ENCODE measurements at regions not wholly inside any gene's neighbourhood (a gene's known extent, or its start where the extent isn't known, plus 50 kb on each side); places are given as distances from the start of the nearest gene placed in this dataset.

DNA sequence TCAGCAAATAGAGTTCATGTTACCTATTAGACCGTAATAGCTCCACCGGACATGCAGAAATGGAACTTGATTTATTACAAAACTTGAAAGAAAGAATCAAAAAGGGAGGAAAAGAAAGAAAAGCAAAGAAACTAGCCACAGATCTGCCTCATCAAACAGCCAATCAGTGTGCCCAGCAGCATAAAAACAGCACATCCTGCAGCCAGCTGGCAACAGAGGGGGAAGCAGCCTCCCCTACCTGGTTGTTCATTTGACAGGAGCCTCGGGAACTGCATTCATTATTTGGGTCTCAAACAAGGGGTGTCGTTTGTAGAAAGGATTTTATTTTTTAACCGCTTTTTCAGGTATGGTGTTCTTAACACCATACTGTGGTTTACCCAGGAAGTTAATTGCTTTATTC is 181.5 kb upstream of the TOPAZ1 start:
- DNase-seq: no peak

DNA sequence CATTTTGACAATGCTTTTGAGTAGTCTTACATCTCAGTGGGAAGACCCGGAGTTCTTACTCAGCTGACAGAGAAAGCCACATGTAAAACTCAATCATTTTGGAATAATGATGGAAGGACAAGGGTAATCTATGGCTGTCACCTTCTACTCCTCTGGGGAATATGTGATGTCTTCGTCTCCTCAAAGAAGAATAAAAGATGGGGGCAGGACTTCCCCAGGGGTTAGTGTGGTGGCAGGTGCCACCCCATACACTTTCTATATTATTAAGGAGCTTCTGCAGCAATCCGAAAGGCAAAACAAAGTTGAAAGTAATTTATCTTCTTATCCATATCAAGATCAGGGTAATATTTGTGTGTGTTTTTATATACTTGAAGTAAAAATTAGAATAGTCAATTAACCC is 180.4 kb upstream of the TOPAZ1 start:
- DNase-seq: no peak

- no peak for DNase-seq
Observed at GRCh38 chr3:44061961-44062360, 179.7 kb upstream of the TOPAZ1 start.

GRCh38 chr3:44065311-44066094 is 176.2 kb upstream of the TOPAZ1 start:
- no peak for DNase-seq

- no peak for DNase-seq
Observed at GRCh38 chr3:44066806-44067205, 174.9 kb upstream of the TOPAZ1 start.

DNA sequence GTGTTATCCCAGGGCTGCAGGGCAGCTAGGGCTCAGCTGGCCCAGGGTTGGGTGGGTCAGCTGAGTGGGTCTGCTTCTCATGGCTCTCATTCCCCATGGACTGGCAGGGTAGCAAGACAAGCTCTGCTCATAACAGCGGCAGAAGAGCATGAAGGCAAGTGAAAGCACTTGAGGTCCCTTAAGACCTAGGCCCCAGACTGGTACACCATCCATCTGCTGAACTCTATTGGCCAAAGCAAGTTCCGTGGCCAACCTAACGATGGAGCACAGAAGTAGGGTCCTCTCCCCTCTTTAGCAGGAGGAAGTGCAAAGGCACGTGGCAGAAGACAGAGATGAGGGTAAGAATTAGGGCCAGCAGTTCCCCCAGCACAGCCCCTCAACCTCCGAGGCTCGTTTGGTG is 174.3 kb upstream of the TOPAZ1 start:
- DNase-seq: no peak

GRCh38 chr3:44068753-44069152 is 172.9 kb upstream of the TOPAZ1 start:
- DNase-seq: no peak

GRCh38 chr3:44069276-44069675 is 172.4 kb upstream of the TOPAZ1 start:
- DNase-seq: no peak

- DNase-seq: no peak
Observed at GRCh38 chr3:44070841-44071546, 170.7 kb upstream of the TOPAZ1 start.

DNA sequence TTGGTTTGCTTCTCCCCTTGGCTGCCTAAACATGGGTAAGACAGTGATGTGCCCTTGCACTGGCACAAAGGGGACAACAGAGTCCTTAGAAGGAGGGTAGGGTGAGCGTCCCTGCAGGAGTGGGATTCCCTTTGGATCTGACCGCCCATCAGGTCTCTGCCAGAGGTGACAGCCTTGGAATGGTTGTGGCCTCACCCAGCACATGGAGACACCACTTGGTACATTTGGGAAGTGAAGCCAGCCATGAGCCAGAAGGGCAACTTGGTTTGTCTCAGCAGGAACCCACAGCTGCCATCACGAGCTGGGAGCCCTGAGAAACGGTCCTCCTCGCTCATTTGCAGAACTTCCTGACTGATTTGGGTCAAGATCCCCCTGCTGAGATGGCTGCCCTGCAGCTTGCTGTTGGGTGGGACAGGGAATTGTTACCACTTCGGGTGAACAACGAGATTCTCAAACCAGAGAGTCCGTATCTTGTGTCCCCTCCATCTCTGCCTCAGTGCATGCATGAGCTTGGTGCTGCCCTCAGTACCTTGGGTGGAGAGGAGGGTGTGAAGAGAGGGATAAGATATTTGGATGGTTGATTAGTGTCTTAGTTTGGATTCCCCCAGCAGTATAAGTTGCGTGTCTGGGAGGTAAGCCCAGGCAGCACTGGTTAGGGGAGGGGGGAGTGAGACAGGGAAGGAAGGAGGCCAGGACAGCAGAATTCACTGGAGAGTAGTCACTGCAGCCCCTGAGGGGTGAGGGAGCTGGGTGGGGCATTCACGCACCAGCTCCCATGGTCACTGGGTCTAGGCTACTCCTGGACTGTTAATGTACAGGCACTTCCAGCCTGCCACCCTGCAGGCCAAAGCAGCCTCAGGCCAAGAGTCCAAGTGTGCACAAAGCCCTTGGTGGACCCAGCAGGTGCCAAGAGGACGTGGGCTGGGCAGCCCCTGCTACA is 168.8 kb upstream of the TOPAZ1 start:
- no peak for DNase-seq

DNA sequence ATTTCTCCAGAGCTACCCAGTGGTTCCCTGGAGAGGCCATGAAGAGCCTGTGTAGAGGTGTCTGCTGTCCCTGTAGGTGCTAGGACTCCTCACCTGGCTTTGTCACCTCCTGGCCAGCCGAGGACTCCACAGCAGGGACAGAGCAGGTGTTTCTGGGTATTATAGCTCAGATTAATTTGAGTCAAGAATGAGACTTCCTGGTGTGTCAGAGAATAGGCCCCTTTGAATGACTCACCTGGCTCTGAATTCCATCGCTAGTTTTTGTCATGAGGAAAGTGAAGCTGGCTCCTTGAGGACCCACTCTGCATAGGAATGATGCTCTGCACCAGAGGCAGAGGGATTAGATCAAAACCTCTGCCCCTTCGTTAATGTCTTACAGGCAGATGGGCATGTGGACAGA is 167.5 kb upstream of the TOPAZ1 start:
- no peak for DNase-seq

DNA sequence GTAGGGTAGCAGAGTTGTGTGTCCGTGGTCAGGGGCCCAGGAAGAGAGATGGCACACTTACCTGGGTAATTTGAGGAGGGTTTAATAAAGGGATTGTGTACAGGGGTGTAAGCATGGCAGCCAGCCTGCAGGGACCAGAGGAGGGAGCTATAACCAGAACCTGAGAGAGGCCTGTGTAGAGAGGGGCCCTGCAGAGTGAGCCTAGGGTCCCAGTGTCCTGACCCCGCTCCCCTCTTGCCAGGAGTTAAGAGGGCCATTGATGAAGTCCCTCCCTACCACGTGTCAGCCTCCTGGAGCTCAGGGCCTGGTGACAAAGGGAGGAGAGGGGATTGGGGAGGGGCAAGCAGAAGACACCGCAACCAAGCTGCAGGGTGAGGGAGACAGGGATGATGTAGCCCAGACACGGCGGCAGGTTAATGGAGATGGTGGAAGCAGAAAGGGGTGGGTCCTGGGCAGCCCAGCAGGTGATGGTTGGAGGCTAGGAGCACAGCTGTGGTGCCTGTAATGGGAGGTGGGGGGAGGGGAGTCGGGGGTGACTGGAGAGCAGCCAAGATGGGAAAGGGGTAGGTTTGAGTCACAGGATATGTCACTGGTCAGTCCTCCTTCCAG is 165.4 kb upstream of the TOPAZ1 start:
- no peak for DNase-seq

- DNase-seq: no peak
Observed at GRCh38 chr3:44077267-44077666, 164.4 kb upstream of the TOPAZ1 start.

- no peak for DNase-seq
Observed at GRCh38 chr3:44078863-44079262, 162.8 kb upstream of the TOPAZ1 start.

- no peak for DNase-seq
Observed at GRCh38 chr3:44079916-44080315, 161.8 kb upstream of the TOPAZ1 start.

GRCh38 chr3:44080474-44081072 is 161.1 kb upstream of the TOPAZ1 start:
- DNase-seq: no peak

DNA sequence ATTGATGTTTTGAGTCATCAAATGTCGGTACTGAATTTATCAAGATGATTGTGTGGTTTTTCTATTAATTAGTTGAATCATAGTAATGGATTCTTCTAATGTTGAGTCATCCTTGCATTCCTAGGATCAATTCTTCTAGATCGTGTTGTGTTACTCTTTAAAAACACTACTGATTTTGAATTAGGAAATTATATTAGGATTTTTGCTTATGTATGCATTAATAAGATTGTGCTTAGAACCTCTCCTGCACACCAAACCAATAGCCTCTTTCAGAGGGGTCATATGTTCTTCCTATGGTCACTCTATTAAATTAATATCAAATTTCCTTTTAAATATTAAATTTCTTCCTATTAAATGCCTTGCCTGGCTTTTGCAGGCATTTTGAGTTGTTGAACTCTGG is 151.7 kb upstream of the TOPAZ1 start:
- DNase-seq: no peak

DNA sequence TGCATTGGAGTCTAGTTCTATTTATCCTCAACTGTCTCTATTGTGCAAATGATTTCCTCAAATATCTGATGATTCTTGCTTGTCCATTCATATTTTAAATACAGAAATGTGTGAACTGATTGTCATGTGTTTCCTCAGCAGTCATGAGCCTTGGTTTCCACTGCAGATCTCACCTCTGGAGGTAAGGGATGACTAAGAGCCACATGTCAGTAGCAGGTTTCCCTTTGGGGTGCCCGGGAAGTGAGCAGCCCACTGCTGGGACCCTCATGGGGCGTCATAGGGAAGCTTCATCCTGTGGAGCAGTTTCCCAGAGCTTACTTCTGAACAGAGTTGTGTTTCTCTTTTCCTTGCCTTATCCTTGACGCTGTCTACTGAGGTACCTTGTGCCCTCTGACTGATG is 149.2 kb upstream of the TOPAZ1 start:
- no peak for DNase-seq

- no peak for DNase-seq
Observed at GRCh38 chr3:44093531-44093930, 148.2 kb upstream of the TOPAZ1 start.

- no peak for DNase-seq
Observed at GRCh38 chr3:44098656-44099415, 142.8 kb upstream of the TOPAZ1 start.

DNA sequence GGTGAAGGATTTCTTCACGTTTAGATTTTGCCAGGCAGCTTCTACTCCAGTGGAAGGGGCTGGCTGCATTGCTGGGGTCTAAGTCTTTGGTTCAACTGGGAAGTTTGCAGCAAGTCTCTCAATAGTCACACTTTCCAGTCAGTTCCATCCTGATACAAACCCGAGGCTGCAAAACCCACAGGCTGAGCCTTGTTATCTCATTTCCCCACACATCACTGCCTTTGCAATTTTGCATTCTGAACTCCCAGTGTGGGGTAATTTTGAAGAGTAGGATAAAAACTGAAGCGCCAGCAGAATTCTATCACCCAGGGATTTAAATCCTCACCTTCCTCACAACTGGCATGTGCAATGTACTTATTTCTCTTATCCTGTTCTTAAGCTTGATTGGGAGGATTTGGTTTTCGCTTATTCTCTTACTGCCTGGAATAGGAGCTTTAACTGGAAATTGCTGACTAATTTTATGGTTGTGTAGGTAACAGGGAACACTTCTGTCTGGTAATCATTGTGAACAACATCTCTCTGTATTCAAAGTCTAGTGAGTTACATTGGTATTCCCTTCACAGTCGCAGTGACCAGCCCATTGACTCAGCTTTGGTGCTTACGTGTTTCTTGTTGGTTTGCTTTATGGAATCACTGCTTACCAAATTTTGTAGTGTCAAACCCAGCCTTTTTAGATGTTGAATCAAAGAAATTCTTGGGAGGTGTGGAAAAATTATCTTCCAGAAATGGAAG is 142.0 kb upstream of the TOPAZ1 start:
- no peak for DNase-seq

Data from NCI-H774 (cell line).